Erythroblast (primary cell): ENCODE measurements at regions not wholly inside any gene's neighbourhood (a gene's known extent, or its start where the extent isn't known, plus 50 kb on each side); places are given as distances from the start of the nearest gene placed in this dataset.

ENCODE experiments used
- GATA1 ChIP-seq: IDR thresholded peaks from 2 replicates; pipeline ENCODE4 v1.6.1; 2011; ENCODE audit warnings: low read depth, mild to moderate bottlenecking, control low read depth, low read length, moderate library complexity
- POLR2A ChIP-seq: IDR thresholded peaks from 2 replicates; pipeline ENCODE4 v1.6.1; 2011; ENCODE audit warnings: mild to moderate bottlenecking, low read length

DNA sequence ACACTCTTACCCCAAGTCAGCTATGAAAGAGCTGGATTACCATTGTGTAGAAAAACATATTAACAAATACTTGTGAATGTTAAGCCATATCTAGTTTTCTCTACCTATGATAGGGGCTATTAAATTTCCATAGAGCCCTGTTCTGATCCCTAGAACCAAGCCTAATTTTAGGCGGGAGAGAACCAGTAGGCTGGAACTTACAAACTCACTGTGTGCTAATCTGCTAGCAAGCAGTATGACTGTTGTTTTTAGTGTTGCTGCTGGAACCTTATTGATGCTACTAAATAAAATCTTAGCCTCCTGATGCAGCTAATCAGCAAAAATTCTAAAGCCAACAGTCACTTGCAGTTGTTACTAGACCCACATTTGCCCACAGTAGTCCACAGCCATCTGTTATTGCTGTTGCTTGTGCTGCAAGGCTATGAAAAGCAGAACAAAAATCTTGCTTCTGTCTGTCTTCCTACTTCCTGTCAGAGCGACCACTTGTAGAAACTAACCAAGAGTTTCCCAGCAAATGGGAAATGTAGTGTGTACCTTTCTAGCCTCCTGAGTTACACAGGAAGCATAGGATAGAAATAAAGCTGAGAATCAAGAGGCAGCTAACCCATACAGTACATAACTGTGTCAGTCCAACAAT lies 368.4 kb downstream of the ARL4A start:
- TF ChIP-seq POLR2A (no peak), GATA1 (no peak)
